Caco-2 (cell line): ENCODE measurements at regions not wholly inside any gene's neighbourhood (a gene's known extent, or its start where the extent isn't known, plus 50 kb on each side); places are given as distances from the start of the nearest gene placed in this dataset.

Experiments used
- BruUV-seq: library from RNA; stranded (reverse); fragments of 400-500 nt; replicated peaks from 2 replicates; lab custom pipeline; 2021; lab: Mats Ljungman, UMichigan
- CTCF ChIA-PET: fragments of 300-600 bp; sonication (Branson Sonifier 250); formaldehyde crosslinking; loops from one replicate; lab custom pipeline; 2022; ENCODE audit warnings: antibody characterized with exemption; lab: Charles Lee
- POLR2A ChIA-PET: fragments of 300-600 bp; sonication (Branson Sonifier 250); formaldehyde crosslinking; loops from one replicate; lab custom pipeline; 2022; ENCODE audit warnings: antibody characterized with exemption; lab: Charles Lee
- DNase-seq, 2 experiments: peaks; one replicate each; pipeline versions ENCODE4 v3.0.0 to v3.0.0-alpha.2; 2020 to 2022
- H3K27me3 ChIP-seq: replicated peaks from 2 replicates; pipeline ENCODE4 v1.6.0; 2011; ENCODE audit warnings: low read length; ENCODE audit not compliant: control insufficient read depth, insufficient read depth
- H3K36me3 ChIP-seq: 2 replicates; pipeline ENCODE4 v1.5.1; 2011; ENCODE audit warnings: low read length; ENCODE audit not compliant: control insufficient read depth, insufficient read depth
- H3K4me1 ChIP-seq: fragments of 250-450 bp; sonication (Bioruptor Pico); 2 replicates; pipeline ENCODE4 v1.5.1; 2020; ENCODE audit warnings: mild to moderate bottlenecking
- H3K4me3 ChIP-seq: 2 replicates; pipeline ENCODE4 v1.5.1; 2011; ENCODE audit warnings: low read depth, mild to moderate bottlenecking, control low read depth, low read length
- H3K9me3 ChIP-seq: fragments of 250-450 bp; sonication (Bioruptor Pico); 2 replicates; pipeline ENCODE4 v1.5.1; 2020; ENCODE audit warnings: mild to moderate bottlenecking, moderate library complexity
- H3K27ac Mint-ChIP-seq: one replicate; pipeline ENCODE4 v1.8.0; 2022; ENCODE audit warnings: mixed read lengths; ENCODE audit not compliant: unreplicated experiment
- H3K27me3 Mint-ChIP-seq: one replicate; pipeline ENCODE4 v1.8.0; 2022; ENCODE audit warnings: mixed read lengths; ENCODE audit not compliant: insufficient read depth, unreplicated experiment
- H3K36me3 Mint-ChIP-seq: one replicate; pipeline ENCODE4 v1.8.0; 2022; ENCODE audit warnings: mild to moderate bottlenecking, mixed read lengths; ENCODE audit not compliant: insufficient read depth, unreplicated experiment
- H3K4me1 Mint-ChIP-seq: one replicate; pipeline ENCODE4 v1.8.0; 2022; ENCODE audit warnings: low read depth, mixed read lengths; ENCODE audit not compliant: unreplicated experiment
- H3K4me3 Mint-ChIP-seq: one replicate; pipeline ENCODE4 v1.8.0; 2022; ENCODE audit warnings: mild to moderate bottlenecking, moderate library complexity, mixed read lengths; ENCODE audit not compliant: unreplicated experiment
- H3K9me3 Mint-ChIP-seq: one replicate; pipeline ENCODE4 v1.8.0; 2022; ENCODE audit warnings: mixed read lengths; ENCODE audit not compliant: unreplicated experiment
- intact Hi-C: fragments of 100-400 bp; cut with micrococcal nuclease; formaldehyde crosslinking; loops from one replicate; pipeline ENCODE4 v1.10.0; 2022; ENCODE audit not compliant: unreplicated experiment
- TF ChIP-seq, protein P1 (sequence below), 2 experiments: fragments of 200-600 bp in 1 of 2; IDR thresholded peaks; 1 replicate in 1 of 2; 2 replicates in 1 of 2; pipeline versions ENCODE4 v1.5.1 to v1.8.0; 2011 to 2022; ENCODE audit warnings: antibody characterized with exemption in 1 of 2, control low read depth in 1 of 2, inconsistent platforms in 1 of 2, low read depth in 1 of 2, low read length in 1 of 2, mild to moderate bottlenecking in 1 of 2, moderate library complexity in 1 of 2; ENCODE audit not compliant: insufficient read depth in 1 of 2, severe bottlenecking in 1 of 2, unreplicated experiment in 1 of 2

- no peaks in the 10 kb centered on the region for H3K36me3 Mint-ChIP-seq
- TF ChIP-seq, protein P1, sequence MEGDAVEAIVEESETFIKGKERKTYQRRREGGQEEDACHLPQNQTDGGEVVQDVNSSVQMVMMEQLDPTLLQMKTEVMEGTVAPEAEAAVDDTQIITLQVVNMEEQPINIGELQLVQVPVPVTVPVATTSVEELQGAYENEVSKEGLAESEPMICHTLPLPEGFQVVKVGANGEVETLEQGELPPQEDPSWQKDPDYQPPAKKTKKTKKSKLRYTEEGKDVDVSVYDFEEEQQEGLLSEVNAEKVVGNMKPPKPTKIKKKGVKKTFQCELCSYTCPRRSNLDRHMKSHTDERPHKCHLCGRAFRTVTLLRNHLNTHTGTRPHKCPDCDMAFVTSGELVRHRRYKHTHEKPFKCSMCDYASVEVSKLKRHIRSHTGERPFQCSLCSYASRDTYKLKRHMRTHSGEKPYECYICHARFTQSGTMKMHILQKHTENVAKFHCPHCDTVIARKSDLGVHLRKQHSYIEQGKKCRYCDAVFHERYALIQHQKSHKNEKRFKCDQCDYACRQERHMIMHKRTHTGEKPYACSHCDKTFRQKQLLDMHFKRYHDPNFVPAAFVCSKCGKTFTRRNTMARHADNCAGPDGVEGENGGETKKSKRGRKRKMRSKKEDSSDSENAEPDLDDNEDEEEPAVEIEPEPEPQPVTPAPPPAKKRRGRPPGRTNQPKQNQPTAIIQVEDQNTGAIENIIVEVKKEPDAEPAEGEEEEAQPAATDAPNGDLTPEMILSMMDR (IDR thresholded peaks at IDR 0.05; ENCODE audit: insufficient read depth in 1 of 2, low read depth in 1 of 2, low read length in 1 of 2, severe bottlenecking in 1 of 2, unreplicated experiment in 1 of 2): no peak
- no peak overlapping the region for H3K27ac Mint-ChIP-seq
- POLR2A ChIA-PET: no interaction called here
- intact Hi-C loops: no loop called here
- Histone ChIP-seq H3K9me3 (no peaks in the 10 kb centered on the region), H3K36me3 (no peaks in the 10 kb centered on the region), H3K4me3 (no peak overlapping the region), H3K4me1 (no peaks in the 10 kb centered on the region), H3K27me3 (no peaks in the 10 kb centered on the region)
- CTCF ChIA-PET: no interaction called here
- no peaks in the 10 kb centered on the region for H3K9me3 Mint-ChIP-seq
- no peak for DNase-seq
- no peak overlapping the region for H3K4me3 Mint-ChIP-seq
- peaks cover 3% of the 10 kb centered on the region for H3K27me3 Mint-ChIP-seq
- no peaks in the 10 kb centered on the region for H3K4me1 Mint-ChIP-seq
- BruUV-seq: no TSS peak
These were observed 160.0 kb upstream of the ZEB2 start for GRCh38 chr2:144679942-144680341.

DNA sequence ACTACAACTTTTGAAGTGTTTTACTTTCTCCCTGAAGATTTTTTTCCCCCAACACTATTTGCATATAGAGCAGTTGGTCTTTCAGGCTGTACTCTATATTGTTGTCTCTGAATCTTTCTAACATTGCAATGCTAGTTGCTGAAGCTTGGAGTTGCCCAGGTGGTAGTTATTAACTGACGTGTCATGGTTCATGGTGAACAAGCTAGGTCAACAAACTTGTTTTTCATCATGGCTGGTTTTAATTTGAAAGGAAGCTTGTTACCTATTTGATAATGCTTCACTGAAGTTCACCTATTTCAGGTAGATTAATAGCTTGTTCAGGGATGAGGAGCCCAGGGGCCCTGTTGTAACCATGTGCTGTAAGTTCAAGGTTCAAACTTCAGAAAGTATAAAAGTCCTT, 158.8 kb upstream of the ZEB2 start:
- no peaks in the 10 kb centered on the region for H3K9me3 ChIP-seq
- H3K27me3 ChIP-seq: no peaks in the 10 kb centered on the region
- TF ChIP-seq, protein P1 (IDR thresholded peaks at IDR 0.05; ENCODE audit: insufficient read depth in 1 of 2, low read depth in 1 of 2, low read length in 1 of 2, severe bottlenecking in 1 of 2, unreplicated experiment in 1 of 2): no peak
- ChIA-PET CTCF (no interaction called here), POLR2A (no interaction called here)
- no peaks in the 10 kb centered on the region for H3K4me1 ChIP-seq
- no TSS peak for BruUV-seq
- no peak overlapping the region for H3K27ac Mint-ChIP-seq
- intact Hi-C loops: no loop called here
- no peak for DNase-seq
- no peaks in the 10 kb centered on the region for H3K36me3 ChIP-seq
- H3K4me3 Mint-ChIP-seq: no peak overlapping the region
- no peak overlapping the region for H3K4me3 ChIP-seq
- H3K4me1 Mint-ChIP-seq: no peaks in the 10 kb centered on the region
- H3K36me3 Mint-ChIP-seq: no peaks in the 10 kb centered on the region
- H3K9me3 Mint-ChIP-seq: no peaks in the 10 kb centered on the region
- peaks cover 3% of the 10 kb centered on the region for H3K27me3 Mint-ChIP-seq

GRCh38 chr2:144675731-144676130, 155.8 kb upstream of the ZEB2 start:
- Histone ChIP-seq H3K9me3 (no peaks in the 10 kb centered on the region), H3K36me3 (no peaks in the 10 kb centered on the region), H3K27me3 (no peaks in the 10 kb centered on the region), H3K4me1 (no peaks in the 10 kb centered on the region), H3K4me3 (no peak overlapping the region)
- BruUV-seq: no TSS peak
- no peak overlapping the region for H3K4me3 Mint-ChIP-seq
- no peaks in the 10 kb centered on the region for H3K9me3 Mint-ChIP-seq
- intact Hi-C loops: no loop called here
- no peaks in the 10 kb centered on the region for H3K36me3 Mint-ChIP-seq
- ChIA-PET CTCF (no interaction called here), POLR2A (no interaction called here)
- DNase-seq: no peak
- H3K27me3 Mint-ChIP-seq: peaks cover 5% of the 10 kb centered on the region
- H3K4me1 Mint-ChIP-seq: no peaks in the 10 kb centered on the region
- TF ChIP-seq, protein P1 (IDR thresholded peaks at IDR 0.05; ENCODE audit: insufficient read depth in 1 of 2, low read depth in 1 of 2, low read length in 1 of 2, severe bottlenecking in 1 of 2, unreplicated experiment in 1 of 2): no peak
- no peak overlapping the region for H3K27ac Mint-ChIP-seq
